OCI-LY1 (cell line): ENCODE measurements at regions not wholly inside any gene's neighbourhood (a gene's known extent, or its start where the extent isn't known, plus 50 kb on each side); places are given as distances from the start of the nearest gene placed in this dataset.

Experiments
- CTCF ChIP-seq: fragments of 200-600 bp; sonication (generic), shearing (Covaris generic); IDR thresholded peaks from 2 replicates; pipeline ENCODE4 v1.5.1; 2017; ENCODE audit warnings: mild to moderate bottlenecking, antibody characterized with exemption, low read length, moderate library complexity, mixed read lengths
- EZH2 ChIP-seq: fragments of 200-600 bp; sonication (generic), shearing (Covaris generic); IDR thresholded peaks from 2 replicates; pipeline ENCODE4 v1.8.0; 2017; ENCODE audit warnings: borderline replicate concordance, mixed run types, mild to moderate bottlenecking, antibody characterized with exemption, low read length, moderate library complexity, mixed read lengths

- no peak for TF ChIP-seq EZH2
- no peak for TF ChIP-seq CTCF
These were observed 64.2 kb upstream of the GAS1 start for GRCh38 chr9:87011551-87011950.
